SK-N-SH (cell line): ENCODE measurements at regions not wholly inside any gene's neighbourhood (a gene's known extent, or its start where the extent isn't known, plus 50 kb on each side); places are given as distances from the start of the nearest gene placed in this dataset.

ENCODE experiments used
- CTCF ChIA-PET: fragments of 300-600, 350-600 bp; formaldehyde crosslinking; extraction: SDS; loops from one replicate; lab custom pipeline; 2021; lab: Yijun Ruan, JAX
- POLR2A ChIA-PET: fragments of 350-600 bp; sonication (Branson Sonifier 250); formaldehyde crosslinking; extraction: SDS; loops from one replicate; lab custom pipeline; 2020; ENCODE audit warnings: antibody characterized with exemption, inconsistent platforms; lab: Yijun Ruan, JAX
- DNase-seq: peaks from one replicate; pipeline ENCODE4 v3.0.0; 2012
- H2AFZ ChIP-seq: fragments of 200-600 bp; sonication (generic); 2 replicates; pipeline ENCODE4 v1.8.1; 2016; ENCODE audit warnings: antibody characterized with exemption, mild to moderate bottlenecking, low read depth
- H3F3A ChIP-seq: fragments of 200-600 bp; sonication (generic); replicated peaks from 2 replicates; pipeline ENCODE3; 2016; ENCODE audit warnings: antibody characterized with exemption, mild to moderate bottlenecking; ENCODE audit not compliant: insufficient read depth
- H3K27ac ChIP-seq, 2 experiments: fragments of 200-500 bp in 1 of 2; fragments of 200-600 bp in 1 of 2; sonication (Bioruptor generic) in 1 of 2; sonication (generic), shearing (Covaris generic) in 1 of 2; 2 replicates each; pipeline versions ENCODE4 v1.5.1 to v1.6.1; 2014 to 2016; ENCODE audit warnings: low read depth in 2 of 2, inconsistent platforms in 1 of 2, low read length in 1 of 2, mild to moderate bottlenecking in 1 of 2, mixed read lengths in 1 of 2
- H3K27me3 ChIP-seq: fragments of 200-600 bp; sonication (generic), shearing (Covaris generic); 2 replicates; pipeline ENCODE4 v1.6.1; 2016; ENCODE audit warnings: mixed run types; ENCODE audit not compliant: insufficient read depth
- H3K36me3 ChIP-seq, 2 experiments: fragments of 200-500 bp in 1 of 2; fragments of 200-600 bp in 1 of 2; sonication (Bioruptor generic) in 1 of 2; sonication (generic) in 1 of 2; replicated peaks in 1 of 2; 2 replicates each; pipeline versions ENCODE3 to v1.5.1; 2014 to 2016; ENCODE audit warnings: low read length in 1 of 2, mild to moderate bottlenecking in 1 of 2; ENCODE audit not compliant: insufficient read depth in 2 of 2, control insufficient read depth in 1 of 2
- H3K4me1 ChIP-seq, 2 experiments: fragments of 200-500 bp in 1 of 2; fragments of 200-600 bp in 1 of 2; sonication (Bioruptor generic) in 1 of 2; sonication (generic), shearing (Covaris generic) in 1 of 2; 2 replicates each; pipeline versions ENCODE4 v1.5.1 to v1.6.1; 2014 to 2016; ENCODE audit warnings: low read depth in 1 of 2, low read length in 1 of 2, mixed run types in 1 of 2; ENCODE audit not compliant: insufficient read depth in 2 of 2, control insufficient read depth in 1 of 2
- H3K4me2 ChIP-seq: fragments of 200-600 bp; sonication (generic), shearing (Covaris generic); 2 replicates; pipeline ENCODE4 v1.6.1; 2017; ENCODE audit warnings: mixed run types
- H3K4me3 ChIP-seq, 2 experiments: fragments of 200-500 bp in 1 of 2; fragments of 200-600 bp in 1 of 2; sonication (Bioruptor generic) in 1 of 2; sonication (generic), shearing (Covaris generic) in 1 of 2; 2 replicates each; pipeline versions ENCODE4 v1.5.1 to v1.8.1; 2014 to 2016; ENCODE audit warnings: low read depth in 2 of 2, inconsistent platforms in 1 of 2, low read length in 1 of 2, mild to moderate bottlenecking in 1 of 2, mixed read lengths in 1 of 2, moderate library complexity in 1 of 2
- H3K79me2 ChIP-seq: fragments of 200-600 bp; sonication (generic); 2 replicates; pipeline ENCODE4 v1.8.1; 2017; ENCODE audit warnings: mild to moderate bottlenecking; ENCODE audit not compliant: insufficient read depth
- H3K9ac ChIP-seq: fragments of 200-600 bp; sonication (generic); 2 replicates; pipeline ENCODE4 v1.6.1; 2017; ENCODE audit warnings: mixed run types
- H3K9me2 ChIP-seq: fragments of 200-600 bp; sonication (generic); 2 replicates; pipeline ENCODE4 v1.6.1; 2017; ENCODE audit warnings: mixed run types
- H3K9me3 ChIP-seq: fragments of 200-600 bp; sonication (generic); 2 replicates; pipeline ENCODE4 v1.6.1; 2017; ENCODE audit warnings: mixed run types, mild to moderate bottlenecking, moderate library complexity
- H4K20me1 ChIP-seq: fragments of 200-600 bp; sonication (generic); 2 replicates; pipeline ENCODE4 v1.6.1; 2017; ENCODE audit warnings: mild to moderate bottlenecking, mixed run types; ENCODE audit not compliant: insufficient read depth
- CHD2 ChIP-seq: fragments of 150-350 bp; IDR thresholded peaks from 2 replicates; pipeline ENCODE4 v1.6.1; 2018; ENCODE audit warnings: low read length; ENCODE audit not compliant: partially characterized antibody
- ELF1 ChIP-seq: IDR thresholded peaks from 2 replicates; pipeline ENCODE4 v1.4.0; 2012
- EP300 ChIP-seq, 2 experiments: IDR thresholded peaks; 2 replicates each; pipeline versions ENCODE4 v1.4.0 to v1.6.1; 2012; ENCODE audit warnings: borderline replicate concordance in 1 of 2, low read depth in 1 of 2, low read length in 1 of 2
- EZH2phosphoT487 ChIP-seq: fragments of 200-600 bp; sonication (generic); IDR thresholded peaks from 2 replicates; pipeline ENCODE4 v1.6.1; 2017; ENCODE audit warnings: low read depth, mixed run types, mild to moderate bottlenecking, antibody characterized with exemption, moderate library complexity, borderline replicate concordance
- FOSL2 ChIP-seq: IDR thresholded peaks from 2 replicates; pipeline ENCODE4 v1.4.0; 2012; ENCODE audit warnings: low read depth, mild to moderate bottlenecking, moderate library complexity, borderline replicate concordance
- FOXM1 ChIP-seq: IDR thresholded peaks from 2 replicates; pipeline ENCODE4 v1.4.0; 2012; ENCODE audit warnings: low read depth, mild to moderate bottlenecking
- GATA2 ChIP-seq: sonication (generic); formaldehyde crosslinking; IDR thresholded peaks from 2 replicates; pipeline ENCODE4 v1.5.0; 2020; ENCODE audit warnings: mild to moderate bottlenecking, missing genetic modification reagents
- IRF3 ChIP-seq: fragments of 150-350 bp; IDR thresholded peaks from 2 replicates; pipeline ENCODE4 v1.6.1; 2016; ENCODE audit warnings: mild to moderate bottlenecking, low read depth, low read length
- NRF1 ChIP-seq: IDR thresholded peaks from 2 replicates; pipeline ENCODE4 v1.6.1; 2012; ENCODE audit warnings: low read depth, mild to moderate bottlenecking, low read length
- POLR2AphosphoS5 ChIP-seq: IDR thresholded peaks from 2 replicates; pipeline ENCODE4 v1.6.1; 2012; ENCODE audit warnings: low read depth, low read length
- RAD21 ChIP-seq: IDR thresholded peaks from 2 replicates; pipeline ENCODE4 v1.6.1; 2012; ENCODE audit warnings: mild to moderate bottlenecking, low read length
- RCOR1 ChIP-seq: fragments of 150-350 bp; IDR thresholded peaks from 2 replicates; pipeline ENCODE4 v1.6.1; 2017; ENCODE audit warnings: antibody characterized with exemption, low read length
- SIN3A ChIP-seq: IDR thresholded peaks from 2 replicates; pipeline ENCODE4 v1.6.1; 2012; ENCODE audit warnings: low read depth, mild to moderate bottlenecking, low read length, moderate library complexity, borderline replicate concordance
- TAF1 ChIP-seq: IDR thresholded peaks from 2 replicates; pipeline ENCODE4 v1.6.1; 2012; ENCODE audit warnings: low read depth, mild to moderate bottlenecking, low read length, moderate library complexity, borderline replicate concordance
- TEAD4 ChIP-seq: IDR thresholded peaks from 2 replicates; pipeline ENCODE4 v1.4.0; 2012; ENCODE audit warnings: mild to moderate bottlenecking, borderline replicate concordance; ENCODE audit not compliant: insufficient read depth
- USF1 ChIP-seq: IDR thresholded peaks from 2 replicates; pipeline ENCODE4 v1.4.0; 2012; ENCODE audit warnings: low read depth, borderline replicate concordance
- USF2 ChIP-seq: fragments of 150-350 bp; IDR thresholded peaks from 2 replicates; pipeline ENCODE4 v1.6.1; 2017; ENCODE audit warnings: antibody characterized with exemption, low read length, low read depth, borderline replicate concordance
- YY1 ChIP-seq: IDR thresholded peaks from 2 replicates; pipeline ENCODE4 v1.4.0; 2012; ENCODE audit warnings: low read depth, mild to moderate bottlenecking
- WGBS: methylation state at CpG from one replicate; pipeline ENCODE4 v1.1.6; 2017; ENCODE audit warnings: low lambda C conversion rate; 5-methylcytosine and 5-hydroxymethylcytosine counted together

GRCh38 chr18:53785811-53786210 lies 438.7 kb downstream of the MBD2 start (continued):
- TF ChIP-seq USF1 = no peak

- no peak for DNase-seq
- no peak overlapping the region for H3K9ac ChIP-seq
- no peaks in the 10 kb centered on the region for H3K9me2 ChIP-seq
- H3K36me3 ChIP-seq = no peaks in the 10 kb centered on the region
- CTCF ChIA-PET = interaction anchor here (1.2 kb wide), 1 partner anchor 15 kb away, joined by 3 read pairs; no protein-coding TSS in a partner anchor
- TF ChIP-seq FOXM1 (no peak), YY1 (no peak), RCOR1 (no peak), POLR2AphosphoS5 (no peak), USF1 (no peak), ELF1 (no peak), CHD2 (no peak), EZH2phosphoT487 (no peak), SIN3A (no peak)
- no peak overlapping the region for H3K27ac ChIP-seq
- H2AFZ ChIP-seq = no peak overlapping the region
- POLR2A ChIA-PET = no interaction called here
- H3K79me2 ChIP-seq = no peaks in the 10 kb centered on the region
- H3K4me3 ChIP-seq = no peak overlapping the region
- H3K4me1 ChIP-seq = no peaks in the 10 kb centered on the region
- no peak overlapping the region for H3K4me2 ChIP-seq
- no peaks in the 10 kb centered on the region for H4K20me1 ChIP-seq
- WGBS = 19% methylated on average over 1 of the region's 1 CpG
- no peaks in the 10 kb centered on the region for H3K9me3 ChIP-seq
- H3K27me3 ChIP-seq = no peaks in the 10 kb centered on the region
- no peaks in the 10 kb centered on the region for H3F3A ChIP-seq
Measured at GRCh38 chr18:53784253-53784652, 440.2 kb downstream of the MBD2 start.

GRCh38 chr18:53780666-53781065 lies 443.8 kb downstream of the MBD2 start:
- ChIA-PET CTCF (no interaction called here), POLR2A (no interaction called here)
- 7% methylated on average over 1 of the region's 1 CpG for WGBS
- H3K4me2 ChIP-seq = no peak overlapping the region
- no peak overlapping the region for H2AFZ ChIP-seq
- H3K9ac ChIP-seq = no peak overlapping the region
- H3K36me3 ChIP-seq = no peaks in the 10 kb centered on the region
- no peaks in the 10 kb centered on the region for H3K9me2 ChIP-seq
- no peaks in the 10 kb centered on the region for H3K9me3 ChIP-seq
- H3K79me2 ChIP-seq = no peaks in the 10 kb centered on the region
- no peaks in the 10 kb centered on the region for H3F3A ChIP-seq
- TF ChIP-seq IRF3 (no peak), CHD2 (no peak), FOSL2 (no peak), TAF1 (no peak), EP300 (IDR thresholded peaks at IDR 0.05; ENCODE audit: borderline replicate concordance in 1 of 2, low read depth in 1 of 2, low read length in 1 of 2) (no peak), GATA2 (CRISPR knock-in tag) (no peak), TEAD4 (no peak), POLR2AphosphoS5 (no peak), ELF1 (no peak), USF1 (no peak), YY1 (no peak), NRF1 (no peak), USF2 (no peak), RAD21 (no peak)
- no peaks in the 10 kb centered on the region for H3K4me1 ChIP-seq
- H3K27ac ChIP-seq = no peak overlapping the region
- no peaks in the 10 kb centered on the region for H3K27me3 ChIP-seq
- no peak overlapping the region for H3K4me3 ChIP-seq
- H4K20me1 ChIP-seq = no peaks in the 10 kb centered on the region
- no peak for DNase-seq
